PC-3 (cell line): ENCODE measurements at regions not wholly inside any gene's neighbourhood (a gene's known extent, or its start where the extent isn't known, plus 50 kb on each side); places are given as distances from the start of the nearest gene placed in this dataset.

Experiments
- ATAC-seq: fragments of 200-7000 bp; cut with Tn5 transposase; 2 replicates; pipeline ENCODE4 v1.9.1; 2020; ENCODE audit warnings: mild to moderate bottlenecking, moderate library complexity
- BruUV-seq: library from RNA; stranded (reverse); fragments of 400-500 nt; replicated peaks from 2 replicates; lab custom pipeline; 2021; lab: Mats Ljungman, UMichigan
- CTCF ChIA-PET: fragments of 300-600 bp; sonication (Branson Sonifier 250); formaldehyde crosslinking; loops from one replicate; lab custom pipeline; 2022; ENCODE audit warnings: antibody characterized with exemption; lab: Charles Lee
- POLR2A ChIA-PET: fragments of 300-600 bp; sonication (Branson Sonifier 250); formaldehyde crosslinking; loops from one replicate; lab custom pipeline; 2022; ENCODE audit warnings: antibody characterized with exemption; ENCODE audit not compliant: unreplicated experiment; lab: Charles Lee
- DNase-seq: peaks from one replicate; pipeline ENCODE4 v3.0.0-alpha.2; 2015
- H2AFZ ChIP-seq: fragments of 300-600 bp; sonication (generic); 2 replicates; pipeline ENCODE4 v1.6.0; 2016; ENCODE audit warnings: antibody characterized with exemption, low read length
- H3F3A ChIP-seq: fragments of 300-600 bp; sonication (generic); one replicate; pipeline ENCODE4 v1.6.0; 2017; ENCODE audit warnings: antibody characterized with exemption, low read length, control low read depth, mild to moderate bottlenecking; ENCODE audit not compliant: unreplicated experiment
- H3K27ac ChIP-seq: fragments of 300-600 bp; sonication (generic); 2 replicates; pipeline ENCODE4 v1.5.1; 2016; ENCODE audit warnings: mild to moderate bottlenecking, low read length
- H3K27me3 ChIP-seq: fragments of 300-600 bp; sonication (generic); 2 replicates; pipeline ENCODE4 v1.6.1; 2016; ENCODE audit warnings: low read length, mixed read lengths
- H3K36me3 ChIP-seq: fragments of 300-600 bp; sonication (generic); 2 replicates; pipeline ENCODE4 v1.6.1; 2016; ENCODE audit warnings: low read depth, mixed run types, low read length, mixed read lengths
- H3K4me1 ChIP-seq: fragments of 300-600 bp; sonication (generic); 2 replicates; pipeline ENCODE4 v1.5.1; 2016; ENCODE audit warnings: low read length; ENCODE audit not compliant: insufficient read depth
- H3K4me2 ChIP-seq: fragments of 300-600 bp; sonication (generic); 2 replicates; pipeline ENCODE4 v1.6.0; 2016; ENCODE audit warnings: low read length
- H3K4me3 ChIP-seq: fragments of 300-600 bp; sonication (generic); 2 replicates; pipeline ENCODE4 v1.5.1; 2016; ENCODE audit warnings: mild to moderate bottlenecking, low read length, mixed read lengths
- H3K79me2 ChIP-seq: fragments of 300-600 bp; sonication (generic); 2 replicates; pipeline ENCODE4 v1.6.1; 2017; ENCODE audit warnings: low read length, mixed read lengths
- H3K9ac ChIP-seq: fragments of 300-600 bp; sonication (generic); 2 replicates; pipeline ENCODE4 v1.6.0; 2016; ENCODE audit warnings: mild to moderate bottlenecking, low read length
- H3K9me2 ChIP-seq: fragments of 300-600 bp; sonication (generic); replicated peaks from 2 replicates; pipeline ENCODE4 v1.6.1; 2016; ENCODE audit warnings: mixed run types, low read length, mixed read lengths
- H3K9me3 ChIP-seq: fragments of 300-600 bp; sonication (generic); 2 replicates; pipeline ENCODE4 v1.6.1; 2016; ENCODE audit warnings: low read length, mixed read lengths
- H4K20me1 ChIP-seq: fragments of 300-600 bp; sonication (generic); 2 replicates; pipeline ENCODE4 v1.6.1; 2016; ENCODE audit warnings: low read length, mixed read lengths
- EZH2 ChIP-seq: fragments of 300-600 bp; sonication (generic); IDR thresholded peaks from one replicate; pipeline ENCODE4 v1.6.1; 2017; ENCODE audit warnings: antibody characterized with exemption, mild to moderate bottlenecking, low read length; ENCODE audit not compliant: unreplicated experiment
- EZH2phosphoT487 ChIP-seq: fragments of 300-600 bp; sonication (generic); IDR thresholded peaks from 2 replicates; pipeline ENCODE4 v1.6.1; 2018; ENCODE audit warnings: mild to moderate bottlenecking, antibody characterized with exemption, low read length, borderline replicate concordance
- intact Hi-C: fragments of 100-400 bp; cut with micrococcal nuclease; formaldehyde crosslinking; loops from 2 replicates; pipeline ENCODE4 v1.9.0; 2023
- TF ChIP-seq, protein P1 (sequence below): fragments of 300-600 bp; sonication (generic); conservative IDR thresholded peaks from 2 replicates; pipeline ENCODE4 v1.5.1; 2017; ENCODE audit warnings: antibody characterized with exemption, low read depth, mild to moderate bottlenecking, low read length

DNA sequence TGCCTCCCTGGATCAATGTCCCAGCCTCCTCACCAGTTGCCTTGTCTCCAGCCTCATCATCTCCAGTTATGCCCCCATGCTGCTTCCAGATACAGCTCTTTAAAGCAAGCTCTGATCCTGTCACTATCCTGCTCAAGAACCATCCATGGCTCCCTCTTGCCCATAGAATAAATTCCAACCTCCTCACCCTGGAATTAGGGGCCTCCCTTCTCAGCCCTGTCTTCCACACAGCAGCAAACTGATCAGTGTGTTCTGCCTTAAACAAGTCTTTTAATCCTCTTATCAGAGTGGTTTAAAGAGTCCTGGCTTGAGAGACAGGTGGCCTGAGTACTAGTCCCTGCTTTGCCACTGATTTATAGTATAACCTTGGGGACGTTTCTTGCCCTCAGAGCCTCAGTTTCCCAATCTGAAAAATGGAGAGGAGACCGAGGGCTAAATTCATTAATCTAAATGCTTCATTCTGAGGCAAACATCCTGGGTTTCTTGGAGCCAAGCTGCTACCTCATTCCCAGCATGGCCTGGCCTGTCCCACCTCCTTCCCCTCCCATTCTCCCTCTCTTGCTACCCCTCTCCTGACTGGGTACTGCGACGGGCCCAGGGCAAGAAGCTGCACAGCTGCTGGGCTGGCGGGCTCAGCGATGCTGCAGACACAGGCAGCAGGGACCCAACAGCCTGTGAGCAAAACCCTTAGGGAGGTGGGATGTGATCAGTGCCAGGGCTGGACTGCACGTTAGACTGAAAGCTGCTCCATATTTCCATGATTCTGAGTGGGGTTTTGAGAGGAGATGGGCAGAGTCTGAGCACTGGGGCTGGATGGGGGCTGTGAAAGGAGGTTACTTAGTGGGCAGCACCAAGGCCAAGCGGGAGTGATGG is 221.4 kb downstream of the PTPRU start:
- CTCF ChIA-PET: no interaction called here
- ATAC-seq (no peak), DNase-seq (no peak)
- Histone ChIP-seq H3K4me3 (no peak overlapping the region), H3K4me2 (no peak overlapping the region), H3K4me1 (no peaks in the 10 kb centered on the region), H3K9me2 (no peaks in the 10 kb centered on the region), H3K9ac (no peak overlapping the region), H3K27ac (no peak overlapping the region), H3F3A (no peaks in the 10 kb centered on the region), H3K36me3 (no peaks in the 10 kb centered on the region), H3K79me2 (no peaks in the 10 kb centered on the region), H4K20me1 (no peaks in the 10 kb centered on the region), H3K27me3 (0 out of 2 replicates have a peak, but pooled peaks cover 3% of the 10 kb centered on the region), H3K9me3 (no peaks in the 10 kb centered on the region), H2AFZ (no peak overlapping the region)
- intact Hi-C loops: no loop called here
- TF ChIP-seq EZH2phosphoT487: no peak
- TF ChIP-seq, protein P1, sequence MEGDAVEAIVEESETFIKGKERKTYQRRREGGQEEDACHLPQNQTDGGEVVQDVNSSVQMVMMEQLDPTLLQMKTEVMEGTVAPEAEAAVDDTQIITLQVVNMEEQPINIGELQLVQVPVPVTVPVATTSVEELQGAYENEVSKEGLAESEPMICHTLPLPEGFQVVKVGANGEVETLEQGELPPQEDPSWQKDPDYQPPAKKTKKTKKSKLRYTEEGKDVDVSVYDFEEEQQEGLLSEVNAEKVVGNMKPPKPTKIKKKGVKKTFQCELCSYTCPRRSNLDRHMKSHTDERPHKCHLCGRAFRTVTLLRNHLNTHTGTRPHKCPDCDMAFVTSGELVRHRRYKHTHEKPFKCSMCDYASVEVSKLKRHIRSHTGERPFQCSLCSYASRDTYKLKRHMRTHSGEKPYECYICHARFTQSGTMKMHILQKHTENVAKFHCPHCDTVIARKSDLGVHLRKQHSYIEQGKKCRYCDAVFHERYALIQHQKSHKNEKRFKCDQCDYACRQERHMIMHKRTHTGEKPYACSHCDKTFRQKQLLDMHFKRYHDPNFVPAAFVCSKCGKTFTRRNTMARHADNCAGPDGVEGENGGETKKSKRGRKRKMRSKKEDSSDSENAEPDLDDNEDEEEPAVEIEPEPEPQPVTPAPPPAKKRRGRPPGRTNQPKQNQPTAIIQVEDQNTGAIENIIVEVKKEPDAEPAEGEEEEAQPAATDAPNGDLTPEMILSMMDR: no peak
- TF ChIP-seq EZH2: no peak
- BruUV-seq: no TSS peak
- POLR2A ChIA-PET: no interaction called here

DNA sequence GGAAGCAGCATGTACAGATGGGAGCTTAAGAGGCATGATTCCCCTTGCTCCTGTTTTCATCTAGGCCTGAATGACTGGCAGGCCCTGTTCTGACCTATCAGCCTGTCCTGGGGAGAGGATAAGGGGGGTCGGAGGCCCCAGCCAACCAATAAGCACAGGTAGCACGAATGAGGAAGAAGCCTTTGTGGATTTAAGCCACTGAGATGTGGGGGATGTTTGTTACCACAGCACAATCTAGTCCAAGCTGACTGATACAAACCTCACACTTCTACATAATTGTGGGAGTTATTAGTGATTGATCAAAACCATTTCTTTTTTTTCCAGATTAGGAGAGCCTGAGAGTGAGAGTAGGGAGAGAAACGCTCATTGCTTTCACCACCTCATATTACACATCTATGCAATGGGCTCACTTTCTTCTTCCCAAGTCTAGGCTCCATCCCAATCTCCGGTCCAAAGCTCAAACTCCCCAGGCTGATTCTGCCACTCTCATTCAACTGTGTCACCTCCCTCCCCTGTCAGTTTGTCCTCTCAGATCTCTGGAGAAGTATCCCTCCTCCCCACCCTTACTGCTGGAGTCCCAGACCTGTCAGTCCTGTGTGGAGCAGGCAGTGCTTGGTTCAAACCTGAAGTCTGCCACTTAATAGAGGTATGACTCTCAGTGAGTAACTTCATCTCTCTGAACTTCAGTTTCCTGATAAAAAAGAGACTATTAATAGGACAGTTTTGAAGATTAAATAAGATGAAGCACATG is 220.5 kb downstream of the PTPRU start:
- no peak overlapping the region for H2AFZ ChIP-seq
- no peak for DNase-seq
- no peaks in the 10 kb centered on the region for H4K20me1 ChIP-seq
- H3K79me2 ChIP-seq: no peaks in the 10 kb centered on the region
- H3K36me3 ChIP-seq: no peaks in the 10 kb centered on the region
- intact Hi-C loops: no loop called here
- ChIA-PET CTCF (no interaction called here), POLR2A (no interaction called here)
- ATAC-seq: no peak
- H3K9ac ChIP-seq: no peak overlapping the region
- H3K4me3 ChIP-seq: no peak overlapping the region
- 0 out of 2 replicates have a peak, but pooled peaks cover 3% of the 10 kb centered on the region for H3K27me3 ChIP-seq
- no peaks in the 10 kb centered on the region for H3K9me3 ChIP-seq
- no peaks in the 10 kb centered on the region for H3K4me1 ChIP-seq
- H3K4me2 ChIP-seq: no peak overlapping the region
- TF ChIP-seq EZH2phosphoT487 (no peak), EZH2 (no peak)
- TF ChIP-seq, protein P1: no peak
- H3F3A ChIP-seq: no peaks in the 10 kb centered on the region
- no TSS peak for BruUV-seq
- no peaks in the 10 kb centered on the region for H3K9me2 ChIP-seq
- no peak overlapping the region for H3K27ac ChIP-seq
